Smooth muscle cell (in vitro differentiated cells): ENCODE measurements at regions not wholly inside any gene's neighbourhood (a gene's known extent, or its start where the extent isn't known, plus 50 kb on each side); places are given as distances from the start of the nearest gene placed in this dataset.

ENCODE experiments used
- DNase-seq: peaks from one replicate; lab custom pipeline; 2025; ENCODE audit not compliant: unreplicated experiment; lab: John Stamatoyannopoulos, UW
- H2AFZ ChIP-seq: fragments of 200-600 bp; sonication (generic); 2 replicates; pipeline ENCODE4 v1.6.0; 2016; ENCODE audit warnings: antibody characterized with exemption, low read depth, mild to moderate bottlenecking
- H3F3A ChIP-seq: fragments of 200-600 bp; sonication (generic); 2 replicates; pipeline ENCODE4 v1.6.0; 2017; ENCODE audit warnings: antibody characterized with exemption, low read depth
- H3K27ac ChIP-seq: fragments of 200-600 bp; sonication (generic); 2 replicates; pipeline ENCODE4 v1.5.1; 2016; ENCODE audit warnings: low read depth, mild to moderate bottlenecking
- H3K27me3 ChIP-seq: fragments of 200-600 bp; sonication (generic); 2 replicates; pipeline ENCODE4 v1.6.1; 2016; ENCODE audit warnings: low read depth, mild to moderate bottlenecking
- H3K36me3 ChIP-seq: fragments of 200-600 bp; sonication (generic); 2 replicates; pipeline ENCODE4 v1.5.1; 2016; ENCODE audit warnings: low read depth
- H3K4me1 ChIP-seq: fragments of 200-600 bp; sonication (generic); 2 replicates; pipeline ENCODE4 v1.5.1; 2016; ENCODE audit warnings: low read depth
- H3K4me2 ChIP-seq: fragments of 200-600 bp; sonication (generic); 2 replicates; pipeline ENCODE4 v1.6.0; 2016; ENCODE audit warnings: mild to moderate bottlenecking
- H3K4me3 ChIP-seq: fragments of 200-600 bp; sonication (generic); 2 replicates; pipeline ENCODE4 v1.5.1; 2016; ENCODE audit warnings: mild to moderate bottlenecking
- H3K79me2 ChIP-seq: fragments of 200-600 bp; sonication (generic); 2 replicates; pipeline ENCODE4 v1.6.0; 2016; ENCODE audit warnings: low read depth, mild to moderate bottlenecking
- H3K9ac ChIP-seq: fragments of 200-600 bp; sonication (generic); 2 replicates; pipeline ENCODE4 v1.6.0; 2016; ENCODE audit warnings: low read depth
- H3K9me3 ChIP-seq: fragments of 200-600 bp; sonication (generic); replicated peaks from 2 replicates; pipeline ENCODE4 v1.5.1; 2016; ENCODE audit warnings: low read depth
- H4K20me1 ChIP-seq: fragments of 200-600 bp; sonication (generic); 2 replicates; pipeline ENCODE4 v1.6.0; 2016; ENCODE audit warnings: low read depth
- WGBS: methylation state at CpG from one replicate; pipeline ENCODE4 v1.1.7; 2016; ENCODE audit warnings: low lambda C conversion rate; 5-methylcytosine and 5-hydroxymethylcytosine counted together
- TF ChIP-seq, protein P1 (sequence below): fragments of 200-600 bp; sonication (generic); IDR thresholded peaks from 2 replicates; pipeline ENCODE4 v1.5.1; 2017; ENCODE audit warnings: borderline replicate concordance, mild to moderate bottlenecking, antibody characterized with exemption; ENCODE audit not compliant: insufficient read depth, poor library complexity, severe bottlenecking

DNA sequence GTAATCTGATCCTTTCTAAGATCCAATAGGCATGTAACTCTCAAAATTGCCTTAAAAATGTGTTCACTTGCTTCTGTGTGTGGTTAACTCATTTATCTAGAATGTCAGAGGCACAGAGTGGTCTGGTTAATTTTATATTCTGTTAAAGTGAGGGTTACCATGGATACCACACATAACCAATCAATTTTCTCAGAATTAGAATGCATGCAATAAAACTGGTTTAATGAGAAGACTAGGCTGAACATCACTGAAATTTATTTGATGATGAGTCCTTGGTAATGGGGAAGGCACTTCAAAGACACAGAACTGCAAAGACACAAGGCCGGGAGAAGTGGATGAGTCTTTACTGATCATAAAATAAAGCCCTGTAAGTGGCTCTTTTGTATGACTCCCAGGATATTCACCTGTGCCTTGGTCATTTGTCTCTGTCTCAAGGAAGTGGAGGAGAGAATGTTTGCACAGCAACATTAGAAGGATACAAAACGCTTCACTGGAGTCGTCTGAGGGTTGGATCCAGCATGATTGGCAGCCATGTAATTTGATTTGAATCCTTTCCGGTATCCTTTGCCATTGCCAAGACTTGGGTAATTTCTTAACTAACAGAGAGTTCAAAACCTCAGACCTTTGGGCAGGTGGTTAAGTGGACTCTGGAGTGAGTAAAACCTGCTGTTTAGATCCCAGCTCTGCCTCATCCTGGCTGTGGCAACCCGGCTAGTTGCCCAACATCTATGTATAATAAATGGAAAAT lies 94.0 kb upstream of the RBPJ start:
- no peaks in the 10 kb centered on the region for H3K79me2 ChIP-seq
- H3F3A ChIP-seq: no peaks in the 10 kb centered on the region
- H3K36me3 ChIP-seq: no peaks in the 10 kb centered on the region
- TF ChIP-seq, protein P1, sequence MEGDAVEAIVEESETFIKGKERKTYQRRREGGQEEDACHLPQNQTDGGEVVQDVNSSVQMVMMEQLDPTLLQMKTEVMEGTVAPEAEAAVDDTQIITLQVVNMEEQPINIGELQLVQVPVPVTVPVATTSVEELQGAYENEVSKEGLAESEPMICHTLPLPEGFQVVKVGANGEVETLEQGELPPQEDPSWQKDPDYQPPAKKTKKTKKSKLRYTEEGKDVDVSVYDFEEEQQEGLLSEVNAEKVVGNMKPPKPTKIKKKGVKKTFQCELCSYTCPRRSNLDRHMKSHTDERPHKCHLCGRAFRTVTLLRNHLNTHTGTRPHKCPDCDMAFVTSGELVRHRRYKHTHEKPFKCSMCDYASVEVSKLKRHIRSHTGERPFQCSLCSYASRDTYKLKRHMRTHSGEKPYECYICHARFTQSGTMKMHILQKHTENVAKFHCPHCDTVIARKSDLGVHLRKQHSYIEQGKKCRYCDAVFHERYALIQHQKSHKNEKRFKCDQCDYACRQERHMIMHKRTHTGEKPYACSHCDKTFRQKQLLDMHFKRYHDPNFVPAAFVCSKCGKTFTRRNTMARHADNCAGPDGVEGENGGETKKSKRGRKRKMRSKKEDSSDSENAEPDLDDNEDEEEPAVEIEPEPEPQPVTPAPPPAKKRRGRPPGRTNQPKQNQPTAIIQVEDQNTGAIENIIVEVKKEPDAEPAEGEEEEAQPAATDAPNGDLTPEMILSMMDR: no peak
- no peak overlapping the region for H3K9ac ChIP-seq
- no peak overlapping the region for H3K27ac ChIP-seq
- no peak overlapping the region for H3K4me3 ChIP-seq
- H4K20me1 ChIP-seq: no peaks in the 10 kb centered on the region
- no peaks in the 10 kb centered on the region for H3K9me3 ChIP-seq
- H2AFZ ChIP-seq: no peak overlapping the region
- H3K4me2 ChIP-seq: no peak overlapping the region
- DNase-seq: no peak
- H3K27me3 ChIP-seq: no peaks in the 10 kb centered on the region
- H3K4me1 ChIP-seq: no peaks in the 10 kb centered on the region
- WGBS: 81% methylated on average over 5 of the region's 5 CpGs

DNA sequence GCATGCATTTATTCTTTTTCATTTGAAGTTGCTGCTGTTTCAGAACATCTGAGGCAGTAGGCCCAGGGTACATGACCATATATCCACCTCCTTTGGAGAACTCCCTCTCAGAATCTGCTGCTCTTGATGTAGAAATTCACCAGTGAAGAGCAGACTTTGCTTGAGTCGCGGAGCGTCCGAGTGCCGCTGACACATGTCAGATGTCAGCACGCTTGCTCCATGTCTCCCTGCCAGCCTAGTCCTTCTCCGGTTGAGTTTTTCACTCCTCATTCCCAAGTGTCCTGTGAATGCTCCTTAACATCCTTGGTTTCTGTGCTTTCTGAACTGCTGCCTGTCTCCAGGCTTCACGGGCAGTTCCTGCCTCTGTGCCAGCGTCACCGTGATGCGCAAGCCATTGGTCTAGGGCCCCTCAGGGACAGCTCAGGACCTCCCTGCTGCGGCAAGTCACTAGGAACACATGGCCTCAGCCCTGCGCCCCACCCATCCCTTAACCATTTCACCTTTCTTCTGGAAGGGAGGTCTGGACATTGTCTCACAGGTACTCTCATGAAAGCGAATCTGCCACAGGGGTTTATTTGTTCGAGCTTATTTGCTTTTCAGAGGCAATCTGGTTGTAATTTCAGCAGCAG lies 93.1 kb upstream of the RBPJ start:
- H3K4me2 ChIP-seq: no peak overlapping the region

DNA sequence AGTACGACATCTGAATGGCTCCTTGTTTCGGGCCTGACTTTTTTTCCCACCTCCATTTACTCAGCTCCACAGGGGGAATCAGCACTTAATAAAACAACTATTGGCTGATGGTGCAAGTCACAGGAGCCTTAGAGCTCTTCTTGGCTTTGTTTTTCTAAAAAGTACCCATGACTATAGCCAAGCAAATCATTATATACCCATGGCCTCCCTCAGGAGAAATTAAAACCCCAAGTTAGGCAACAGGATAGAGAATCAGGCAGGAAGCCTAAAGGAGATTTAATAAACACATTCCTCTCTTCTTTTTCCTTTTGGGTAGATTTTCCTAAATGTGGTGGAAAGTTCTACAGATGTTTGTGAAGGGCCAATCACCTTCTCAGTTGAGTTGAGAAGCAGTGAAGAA lies 91.9 kb upstream of the RBPJ start:
- Histone ChIP-seq H2AFZ (no peak overlapping the region), H3K79me2 (no peaks in the 10 kb centered on the region), H3K4me1 (no peaks in the 10 kb centered on the region), H3K36me3 (no peaks in the 10 kb centered on the region), H4K20me1 (no peaks in the 10 kb centered on the region), H3K9ac (no peak overlapping the region), H3K4me3 (no peak overlapping the region), H3K27ac (no peak overlapping the region), H3K9me3 (no peaks in the 10 kb centered on the region), H3F3A (no peaks in the 10 kb centered on the region), H3K27me3 (no peaks in the 10 kb centered on the region), H3K4me2 (no peak overlapping the region)
- TF ChIP-seq, protein P1: no peak
- 88% methylated on average over 2 of the region's 2 CpGs for WGBS
- no peak for DNase-seq

More for the DNA sequence above, 93.1 kb upstream of the RBPJ start:
- Histone ChIP-seq H3F3A (no peaks in the 10 kb centered on the region), H3K4me3 (no peak overlapping the region), H3K27me3 (no peaks in the 10 kb centered on the region), H4K20me1 (no peaks in the 10 kb centered on the region), H3K36me3 (no peaks in the 10 kb centered on the region), H3K4me1 (no peaks in the 10 kb centered on the region), H3K27ac (no peak overlapping the region), H3K79me2 (no peaks in the 10 kb centered on the region), H2AFZ (no peak overlapping the region), H3K9me3 (no peaks in the 10 kb centered on the region), H3K9ac (no peak overlapping the region)
- TF ChIP-seq, protein P1: no peak
- 86% methylated on average over 15 of the region's 15 CpGs for WGBS
- no peak for DNase-seq
